ENCODE measurements at regions not wholly inside any gene's neighbourhood (a gene's known extent, or its start where the extent isn't known, plus 50 kb on each side); places are given as distances from the start of the nearest gene placed in this dataset.

DNA sequence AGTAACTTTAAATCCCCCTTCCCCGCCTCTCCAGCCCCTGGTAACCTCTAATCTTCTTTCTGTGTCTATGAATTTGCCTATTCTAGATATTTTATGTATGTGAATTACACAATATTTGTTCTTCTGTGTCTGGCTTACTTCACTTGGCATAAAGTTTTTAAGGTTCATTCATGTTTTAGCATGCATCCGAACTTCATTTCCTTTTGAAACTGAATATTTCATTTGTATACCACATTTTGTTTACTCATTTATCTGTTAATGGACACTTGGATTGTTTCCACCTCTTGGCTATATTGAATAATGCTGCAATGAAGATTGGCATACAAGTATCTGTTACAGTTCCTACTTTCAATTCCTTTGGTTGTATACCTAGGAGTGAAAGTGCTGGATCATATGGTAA is 205.3 kb downstream of the TM2D1 start:
- DNase-seq = no peak

DNA sequence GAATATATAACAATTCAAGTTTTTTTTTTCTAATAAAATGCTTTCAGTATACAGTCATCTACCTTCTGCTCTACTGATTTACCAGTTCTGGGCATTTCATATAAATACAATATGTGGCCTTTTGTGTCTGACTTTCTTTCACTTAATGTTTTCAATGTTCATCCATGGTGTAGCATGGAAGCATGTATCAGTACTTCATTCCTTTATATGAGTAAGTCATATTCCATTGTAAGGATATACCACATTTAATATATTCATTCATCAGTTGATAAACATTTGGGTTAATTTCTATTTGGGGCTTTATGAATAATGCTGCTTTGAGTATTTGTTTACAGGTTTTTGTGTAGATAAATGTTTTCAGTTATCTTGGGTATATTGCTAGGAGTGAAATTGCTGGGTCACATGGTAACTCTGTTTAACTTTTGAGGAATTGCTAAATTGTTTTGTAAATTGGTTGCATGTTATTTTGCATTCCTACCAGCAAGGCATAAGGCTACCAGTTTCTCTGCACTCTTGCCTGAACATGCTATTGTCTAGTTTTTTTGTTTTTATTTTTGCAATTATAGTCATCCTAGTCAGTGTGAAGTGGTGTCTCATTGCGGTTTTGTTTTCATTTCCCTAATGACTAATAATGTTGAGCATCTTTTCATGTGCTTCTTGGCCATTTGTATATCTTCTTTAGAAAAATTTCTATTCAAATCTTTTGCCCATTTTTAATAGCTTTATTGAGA is 206.1 kb downstream of the TM2D1 start:
- DNase-seq = no peak

DNA sequence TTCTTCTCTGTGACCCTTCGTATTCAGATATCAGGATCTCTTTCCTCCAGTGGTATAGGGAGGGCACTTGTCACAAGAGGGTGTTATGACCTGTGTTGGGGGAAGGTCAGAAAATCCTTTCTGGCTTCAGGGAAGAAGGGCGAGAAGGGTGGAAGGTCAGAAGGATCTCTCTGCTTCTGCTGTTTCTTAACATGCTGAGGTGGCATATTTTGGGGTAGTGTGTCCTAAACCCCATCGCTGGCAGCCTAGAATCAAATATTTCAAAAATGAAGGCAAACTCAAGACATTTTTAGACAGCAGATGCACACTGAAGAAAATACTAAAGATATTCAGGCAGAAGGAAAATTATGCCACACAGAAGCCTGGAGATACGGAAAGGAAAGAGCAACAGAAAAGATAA is 207.6 kb downstream of the TM2D1 start:
- DNase-seq = no peak

DNA sequence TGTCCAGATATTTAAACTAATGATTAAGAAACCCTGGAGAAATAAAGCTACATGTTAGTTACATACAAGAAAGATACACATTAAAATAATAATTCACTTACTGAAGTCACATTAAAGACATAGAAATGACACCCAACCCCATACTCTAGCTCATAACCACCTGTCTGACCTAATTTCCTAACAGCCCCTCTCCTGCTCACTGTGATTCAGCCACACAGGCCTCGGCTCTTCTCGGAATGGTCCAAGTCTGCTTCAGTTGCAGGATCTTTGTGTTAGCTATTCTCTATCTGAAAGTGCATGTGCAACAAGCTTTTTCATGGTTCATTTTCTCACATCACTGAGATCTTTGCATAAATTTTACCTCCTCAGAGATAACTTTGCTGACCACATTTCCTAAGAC is 209.8 kb downstream of the TM2D1 start:
- DNase-seq = no peak

Measured in activated naive CD4-positive, alpha-beta T cell treated with Interleukin-2 at 50 U/mL for 16 hours (primary cell).